ENCODE measurements at regions not wholly inside any gene's neighbourhood (a gene's known extent, or its start where the extent isn't known, plus 50 kb on each side); places are given as distances from the start of the nearest gene placed in this dataset.
A peak's percentile ranks its signal among the peaks of the same experiment; 100 is the strongest.

DNA sequence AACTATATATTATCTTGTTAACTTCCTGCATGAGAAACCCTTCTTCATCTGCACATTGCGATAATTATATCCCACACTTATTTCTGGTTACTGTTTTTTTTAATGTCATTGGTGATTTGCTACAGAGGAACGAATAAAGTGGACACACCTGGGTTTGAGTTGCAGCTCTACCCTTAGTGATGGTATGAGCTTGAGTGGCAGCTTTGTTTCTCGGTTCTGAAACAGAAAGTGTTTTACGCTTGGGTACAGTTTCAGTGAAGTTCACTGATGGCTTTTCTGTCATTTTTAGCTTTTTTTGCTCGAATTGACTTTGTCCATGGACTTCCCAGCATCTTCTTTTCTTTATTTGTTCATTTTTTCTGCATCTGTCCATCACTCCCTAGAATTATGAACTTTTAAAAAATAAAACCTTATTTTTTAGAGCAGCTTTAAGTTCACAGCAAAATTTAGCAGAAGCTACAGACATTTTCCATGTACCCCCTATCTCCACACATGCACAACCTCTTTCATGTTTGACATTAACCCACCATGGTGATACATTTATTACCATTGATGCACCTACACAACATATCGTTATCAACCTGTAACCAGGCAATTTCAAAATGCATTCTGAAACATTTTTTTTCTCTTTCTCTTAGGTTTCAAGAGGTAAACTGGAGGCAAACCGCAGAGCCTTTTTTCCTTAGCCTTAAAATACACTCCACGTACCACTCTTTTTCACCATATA lies 1041.6 kb upstream of the PRKX start:
- TF ChIP-seq POLR2A (IDR thresholded peaks at IDR 0.05): no peak
- TF ChIP-seq, protein P1, sequence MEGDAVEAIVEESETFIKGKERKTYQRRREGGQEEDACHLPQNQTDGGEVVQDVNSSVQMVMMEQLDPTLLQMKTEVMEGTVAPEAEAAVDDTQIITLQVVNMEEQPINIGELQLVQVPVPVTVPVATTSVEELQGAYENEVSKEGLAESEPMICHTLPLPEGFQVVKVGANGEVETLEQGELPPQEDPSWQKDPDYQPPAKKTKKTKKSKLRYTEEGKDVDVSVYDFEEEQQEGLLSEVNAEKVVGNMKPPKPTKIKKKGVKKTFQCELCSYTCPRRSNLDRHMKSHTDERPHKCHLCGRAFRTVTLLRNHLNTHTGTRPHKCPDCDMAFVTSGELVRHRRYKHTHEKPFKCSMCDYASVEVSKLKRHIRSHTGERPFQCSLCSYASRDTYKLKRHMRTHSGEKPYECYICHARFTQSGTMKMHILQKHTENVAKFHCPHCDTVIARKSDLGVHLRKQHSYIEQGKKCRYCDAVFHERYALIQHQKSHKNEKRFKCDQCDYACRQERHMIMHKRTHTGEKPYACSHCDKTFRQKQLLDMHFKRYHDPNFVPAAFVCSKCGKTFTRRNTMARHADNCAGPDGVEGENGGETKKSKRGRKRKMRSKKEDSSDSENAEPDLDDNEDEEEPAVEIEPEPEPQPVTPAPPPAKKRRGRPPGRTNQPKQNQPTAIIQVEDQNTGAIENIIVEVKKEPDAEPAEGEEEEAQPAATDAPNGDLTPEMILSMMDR (IDR thresholded peaks at IDR 0.05): no peak
- H3K27me3 ChIP-seq: no peaks in the 10 kb centered on the region
- H3K4me3 ChIP-seq: no peak overlapping the region
- H3K27ac ChIP-seq: no peak overlapping the region
- DNase-seq: no peak
- no peak for ATAC-seq
- intact Hi-C loops (cut with DNase I): no loop called here
- H3K9me3 ChIP-seq: no peaks in the 10 kb centered on the region
- no peaks in the 10 kb centered on the region for H3K4me1 ChIP-seq
- WGBS, 2 donors: 64 to 71% methylated on average over 8 of the region's 8 CpGs
- H3K36me3 ChIP-seq (replicated peaks in 1 of 2; ENCODE audit: insufficient read depth in 1 of 2, low read depth in 2 of 2): no peaks in the 10 kb centered on the region

- H3K4me3 ChIP-seq: no peak overlapping the region
- WGBS, 2 donors: 50 to 52% methylated on average over 5 of the region's 5 CpGs
- no peak for DNase-seq
- H3K4me1 ChIP-seq: no peaks in the 10 kb centered on the region
- H3K36me3 ChIP-seq (replicated peaks in 1 of 2; ENCODE audit: insufficient read depth in 1 of 2, low read depth in 2 of 2): no peaks in the 10 kb centered on the region
- H3K27ac ChIP-seq: no peak overlapping the region
- ATAC-seq: no peak
- intact Hi-C loops (cut with DNase I): no loop called here
- H3K9me3 ChIP-seq: no peaks in the 10 kb centered on the region
- no peaks in the 10 kb centered on the region for H3K27me3 ChIP-seq
- TF ChIP-seq POLR2A (IDR thresholded peaks at IDR 0.05): no peak
- TF ChIP-seq, protein P1 (IDR thresholded peaks at IDR 0.05): no peak
Observed at GRCh38 chrX:4741024-4741423, 1027.6 kb upstream of the PRKX start.

- ATAC-seq: no peak
- no peaks in the 10 kb centered on the region for H3K4me1 ChIP-seq
- WGBS, 2 donors: 86 to 100% methylated on average over 2 of the region's 2 CpGs
- H3K36me3 ChIP-seq (replicated peaks in 1 of 2; ENCODE audit: insufficient read depth in 1 of 2, low read depth in 2 of 2): no peaks in the 10 kb centered on the region
- no peaks in the 10 kb centered on the region for H3K27me3 ChIP-seq
- no peak overlapping the region for H3K4me3 ChIP-seq
- intact Hi-C loops (cut with DNase I): no loop called here
- no peak for TF ChIP-seq POLR2A (IDR thresholded peaks at IDR 0.05)
- TF ChIP-seq, protein P1 (IDR thresholded peaks at IDR 0.05): no peak
- no peaks in the 10 kb centered on the region for H3K9me3 ChIP-seq
- DNase-seq: no peak
- no peak overlapping the region for H3K27ac ChIP-seq
Observed at GRCh38 chrX:4735299-4735698, 1021.9 kb upstream of the PRKX start.

DNA sequence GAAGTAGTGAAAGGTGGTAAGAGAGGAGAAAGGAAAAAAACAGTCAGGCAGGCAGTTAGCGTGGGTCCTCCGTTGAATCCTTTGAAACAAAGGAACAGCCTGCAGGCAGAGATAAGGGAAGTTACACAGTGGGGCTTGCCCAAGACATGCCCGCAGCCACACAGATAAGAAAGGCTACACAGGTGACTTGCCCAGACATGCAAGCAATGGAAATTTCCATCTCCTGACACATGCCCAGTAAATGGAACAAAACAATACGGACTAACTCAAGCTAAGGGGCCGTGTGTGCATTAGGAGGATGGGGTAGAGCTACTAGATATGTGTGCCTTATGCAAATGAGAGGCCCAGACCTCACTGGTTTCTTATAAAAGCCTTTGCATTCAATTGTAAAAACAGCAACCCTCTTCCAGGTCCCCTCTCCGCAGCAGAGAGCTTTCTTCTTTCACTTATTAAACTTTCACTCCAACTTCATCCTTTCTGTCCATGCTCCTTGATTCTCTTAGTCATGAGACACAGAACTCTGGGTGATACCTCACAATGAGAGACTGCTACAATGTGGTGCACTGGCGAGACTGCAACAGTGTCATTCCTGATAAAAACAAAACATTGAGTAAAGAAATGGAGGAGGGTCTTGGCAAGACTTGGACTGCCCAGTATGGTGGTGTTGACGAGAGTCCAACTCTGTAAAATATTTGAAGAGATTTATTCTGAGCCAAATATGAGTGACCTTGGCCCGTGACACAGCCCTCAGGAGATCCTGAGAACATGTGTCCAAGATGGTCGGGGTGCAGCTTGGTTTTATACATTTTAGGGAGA lies 997.4 kb upstream of the PRKX start:
- no peaks in the 10 kb centered on the region for H3K27me3 ChIP-seq
- no peak for TF ChIP-seq POLR2A (IDR thresholded peaks at IDR 0.05)
- TF ChIP-seq, protein P1 (IDR thresholded peaks at IDR 0.05): no peak
- no peaks in the 10 kb centered on the region for H3K36me3 ChIP-seq (replicated peaks in 1 of 2; ENCODE audit: insufficient read depth in 1 of 2, low read depth in 2 of 2)
- peak; percentile 70 for ATAC-seq
- no peak overlapping the region for H3K4me3 ChIP-seq
- H3K27ac ChIP-seq: peak overlapping the region in 3 of 4 donors; percentile 20 to 67 (median 40)
- 28 to 40% methylated on average over 9 to 10 of the region's 10 CpGs for WGBS, 2 donors
- H3K4me1 ChIP-seq: peaks cover 25% of the 10 kb centered on the region
- peak; percentile 38 to 78 (median 66) for DNase-seq
- intact Hi-C loops (cut with DNase I): no loop called here
- H3K9me3 ChIP-seq: no peaks in the 10 kb centered on the region
